ENCODE measurements at regions not wholly inside any gene's neighbourhood (a gene's known extent, or its start where the extent isn't known, plus 50 kb on each side); places are given as distances from the start of the nearest gene placed in this dataset.

GRCh38 chr20:39602649-39603048, 640.5 kb downstream of the DHX35 start:
- DNase-seq = no peak

- DNase-seq = no peak
Measured at GRCh38 chr20:39600871-39601270, 638.7 kb downstream of the DHX35 start.

- DNase-seq = no peak
Measured at GRCh38 chr20:39600156-39600555, 638.0 kb downstream of the DHX35 start.

GRCh38 chr20:39596554-39596953, 634.4 kb downstream of the DHX35 start:
- DNase-seq = no peak

- DNase-seq = no peak
Measured at GRCh38 chr20:39592371-39592770, 630.2 kb downstream of the DHX35 start.

- no peak for DNase-seq
Measured at GRCh38 chr20:39588148-39588757, 626.1 kb downstream of the DHX35 start.

- DNase-seq = no peak
Measured at GRCh38 chr20:39581034-39581433, 618.9 kb downstream of the DHX35 start.

- DNase-seq = no peak
Measured at GRCh38 chr20:39576771-39577170, 614.6 kb downstream of the DHX35 start.

GRCh38 chr20:39574061-39574460, 611.9 kb downstream of the DHX35 start:
- no peak for DNase-seq

- DNase-seq = no peak
Measured at GRCh38 chr20:39571171-39571570, 609.0 kb downstream of the DHX35 start.

- no peak for DNase-seq
Measured at GRCh38 chr20:39568109-39568508, 606.0 kb downstream of the DHX35 start.

GRCh38 chr20:39563349-39563748, 601.2 kb downstream of the DHX35 start:
- DNase-seq = no peak

GRCh38 chr20:39554341-39554740, 592.2 kb downstream of the DHX35 start:
- no peak for DNase-seq

- no peak for DNase-seq
Measured at GRCh38 chr20:39553120-39553519, 591.0 kb downstream of the DHX35 start.

GRCh38 chr20:39549733-39550132, 587.6 kb downstream of the DHX35 start:
- no peak for DNase-seq

- DNase-seq = no peak
Measured at GRCh38 chr20:39547546-39548408, 585.6 kb downstream of the DHX35 start.

GRCh38 chr20:39541136-39541803, 579.1 kb downstream of the DHX35 start:
- no peak for DNase-seq

- DNase-seq = no peak
Measured at GRCh38 chr20:39538317-39538716, 576.2 kb downstream of the DHX35 start.

- no peak for DNase-seq
Measured at GRCh38 chr20:39535301-39535700, 573.2 kb downstream of the DHX35 start.

GRCh38 chr20:39534846-39535245, 572.7 kb downstream of the DHX35 start:
- no peak for DNase-seq

GRCh38 chr20:39533858-39534257, 571.7 kb downstream of the DHX35 start:
- DNase-seq = no peak

- DNase-seq = no peak
Measured at GRCh38 chr20:39532205-39532604, 570.1 kb downstream of the DHX35 start.

GRCh38 chr20:39528436-39528835, 566.3 kb downstream of the DHX35 start:
- no peak for DNase-seq

GRCh38 chr20:39524371-39524911, 562.3 kb downstream of the DHX35 start:
- DNase-seq = no peak

All from activated CD4-positive, alpha-beta T cell treated with anti-CD3 and anti-CD28 coated beads for 48 hours (primary cell).